B cell (primary cell): ENCODE measurements at regions not wholly inside any gene's neighbourhood (a gene's known extent, or its start where the extent isn't known, plus 50 kb on each side); places are given as distances from the start of the nearest gene placed in this dataset.
"Not testable (repeated sequence)": the region's sequence is repeated elsewhere in the genome, so short reads cannot be mapped to it uniquely, and the experiment has no call there.

ENCODE experiments used
- ATAC-seq: fragments of 200-7000 bp; cut with Tn5 transposase; one replicate; pipeline ENCODE4 v1.10.0; 2021; ENCODE audit warnings: low read depth, mild to moderate bottlenecking, moderate number of reproducible peaks, moderate library complexity
- CTCF ChIA-PET: fragments of 350-600 bp; sonication (Branson Sonifier 250); formaldehyde crosslinking; loops from one replicate; lab custom pipeline; 2021; ENCODE audit warnings: antibody characterized with exemption, inconsistent platforms; lab: Charles Lee
- POLR2A ChIA-PET: fragments of 350-600 bp; sonication (Branson Sonifier 250); formaldehyde crosslinking; loops from one replicate; lab custom pipeline; 2021; ENCODE audit warnings: antibody characterized with exemption; lab: Charles Lee
- DNase-seq: peaks from one replicate; pipeline ENCODE4 v3.0.0; 2013
- H2AFZ ChIP-seq: 2 replicates; pipeline ENCODE4 v1.6.1; 2012; ENCODE audit warnings: mild to moderate bottlenecking, low read depth, low read length; ENCODE audit not compliant: insufficient read depth, poor library complexity, severe bottlenecking
- H3K27ac ChIP-seq, 2 donors: 1 replicate in 1 of 2; 2 replicates in 1 of 2; pipeline ENCODE4 v1.5.1; 2012 to 2013; ENCODE audit warnings: low read length in 2 of 2, mild to moderate bottlenecking in 2 of 2, moderate library complexity in 1 of 2
- H3K27me3 ChIP-seq, 4 experiments: fragments of 200-600 bp in 1 of 4; sonication (generic) in 1 of 4; replicated peaks in 1 of 4; 1 replicate in 2 of 4; 2 replicates in 2 of 4; pipeline versions ENCODE4 v1.6.1 to v1.7.0; 2013 to 2016; ENCODE audit warnings: low read length in 3 of 4, mild to moderate bottlenecking in 2 of 4, mixed read lengths in 1 of 4, moderate library complexity in 1 of 4; ENCODE audit not compliant: insufficient read depth in 4 of 4, control insufficient read depth in 3 of 4; ENCODE audit errors: control extremely low read depth in 1 of 4
- H3K36me3 ChIP-seq, 2 experiments: replicated peaks in 1 of 2; 1 replicate in 1 of 2; 2 replicates in 1 of 2; pipeline versions ENCODE4 v1.6.1 to v1.7.1; 2013; ENCODE audit warnings: low read length in 1 of 2; ENCODE audit not compliant: insufficient read depth in 2 of 2, control insufficient read depth in 1 of 2; ENCODE audit errors: control extremely low read depth in 1 of 2, extremely low read depth in 1 of 2
- H3K4me1 ChIP-seq, 2 donors: fragments of 200-600 bp in 1 of 2; sonication (generic) in 1 of 2; 1 replicate in 1 of 2; 2 replicates in 1 of 2; pipeline versions ENCODE4 v1.5.1 to v1.6.1; 2013 to 2017; ENCODE audit warnings: low read length in 2 of 2; ENCODE audit not compliant: control insufficient read depth in 2 of 2, insufficient read depth in 2 of 2
- H3K4me2 ChIP-seq: replicated peaks from 2 replicates; pipeline ENCODE3; 2012; ENCODE audit warnings: mild to moderate bottlenecking, low read depth, low read length; ENCODE audit not compliant: poor library complexity, severe bottlenecking
- H3K4me3 ChIP-seq, 5 experiments: fragments of 200-600 bp in 1 of 5; sonication (generic) in 1 of 5; 1 replicate in 3 of 5; 2 replicates in 2 of 5; pipeline versions ENCODE4 v1.5.1 to v1.7.0; 2011 to 2016; ENCODE audit warnings: low read length in 4 of 5, mild to moderate bottlenecking in 4 of 5, low read depth in 2 of 5, control low read depth in 1 of 5, moderate library complexity in 1 of 5; ENCODE audit not compliant: insufficient read depth in 1 of 5; ENCODE audit errors: control extremely low read depth in 1 of 5, extremely low read depth in 1 of 5
- H3K79me2 ChIP-seq: fragments of 200-600 bp; sonication (generic); one replicate; pipeline ENCODE4 v1.6.0; 2016; ENCODE audit warnings: low read length; ENCODE audit not compliant: control insufficient read depth, insufficient read depth
- H3K9ac ChIP-seq: fragments of 200-600 bp; sonication (generic); 2 replicates; pipeline ENCODE4 v1.6.1; 2017; ENCODE audit warnings: mild to moderate bottlenecking, low read length, moderate library complexity
- H3K9me3 ChIP-seq, 3 donors: one replicate each; pipeline versions ENCODE4 v1.6.1 to v1.7.1; 2013; ENCODE audit warnings: low read length in 2 of 3; ENCODE audit not compliant: control insufficient read depth in 2 of 3, insufficient read depth in 1 of 3; ENCODE audit errors: control extremely low read depth in 1 of 3
- H4K20me1 ChIP-seq: 2 replicates; pipeline ENCODE4 v1.6.0; 2012; ENCODE audit warnings: mild to moderate bottlenecking, low read length; ENCODE audit not compliant: insufficient read depth, control insufficient read depth, poor library complexity, severe bottlenecking
- H3K27ac Mint-ChIP-seq: one replicate; pipeline ENCODE4 v1.8.0; 2021; ENCODE audit warnings: mixed read lengths
- H3K27me3 Mint-ChIP-seq: one replicate; pipeline ENCODE4 v1.8.0; 2021; ENCODE audit warnings: mixed read lengths
- H3K4me1 Mint-ChIP-seq: one replicate; pipeline ENCODE4 v1.8.0; 2021; ENCODE audit warnings: mixed read lengths
- H3K4me3 Mint-ChIP-seq: one replicate; pipeline ENCODE4 v1.8.0; 2021; ENCODE audit warnings: mixed read lengths
- H3K9me3 Mint-ChIP-seq: one replicate; pipeline ENCODE4 v1.8.0; 2022; ENCODE audit warnings: mixed read lengths; ENCODE audit not compliant: insufficient read depth
- EZH2 ChIP-seq: IDR thresholded peaks from 2 replicates; pipeline ENCODE4 v1.6.1; 2012; ENCODE audit warnings: borderline replicate concordance, low read depth, mild to moderate bottlenecking, moderate library complexity, low read length; ENCODE audit not compliant: insufficient read depth, poor library complexity, severe bottlenecking
- WGBS: methylation state at CpG from one replicate; pipeline ENCODE4 v1.1.5; 2013; ENCODE audit warnings: missing lambda C conversion rate; ENCODE audit not compliant: insufficient coverage; 5-methylcytosine and 5-hydroxymethylcytosine counted together
- intact Hi-C: fragments of 100-400 bp; cut with micrococcal nuclease; formaldehyde crosslinking; loops from one replicate; pipeline ENCODE4 v1.10.0; 2022
- TF ChIP-seq, protein P1 (sequence below): fragments of 200-600 bp; IDR thresholded peaks from one replicate; pipeline ENCODE4 v1.8.0; 2022; ENCODE audit warnings: antibody characterized with exemption, mild to moderate bottlenecking

DNA sequence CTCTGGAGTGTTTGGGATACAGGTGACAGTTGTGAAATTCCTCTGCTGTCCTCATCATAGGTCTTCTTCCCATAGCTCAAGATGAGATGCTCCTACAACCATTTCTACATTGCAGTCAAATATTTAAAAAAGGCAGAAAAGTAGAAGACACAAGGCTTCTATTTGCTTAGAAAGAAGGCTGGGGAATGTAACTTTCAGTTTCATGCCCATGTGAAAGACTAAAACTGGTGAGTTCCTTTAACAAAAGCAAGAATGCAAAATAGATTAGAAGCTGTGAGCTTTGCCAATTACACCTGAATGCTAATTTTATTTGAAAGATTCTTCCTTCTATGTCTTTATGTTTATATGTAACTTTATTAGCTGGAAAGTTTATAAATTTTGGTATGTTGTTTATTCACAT lies 1682.7 kb downstream of the BRINP3 start:
- H3K4me3 ChIP-seq = no peak overlapping the region
- no peak overlapping the region for H3K9ac ChIP-seq
- no peaks in the 10 kb centered on the region for H3K36me3 ChIP-seq
- Mint-ChIP-seq H3K4me1 (no peaks in the 10 kb centered on the region), H3K9me3 (peaks cover 1% of the 10 kb centered on the region), H3K4me3 (no peak overlapping the region), H3K27me3 (no peaks in the 10 kb centered on the region), H3K27ac (no peak overlapping the region)
- no peaks in the 10 kb centered on the region for H3K27me3 ChIP-seq
- H4K20me1 ChIP-seq = no peaks in the 10 kb centered on the region
- H3K4me2 ChIP-seq = no peak overlapping the region
- H3K27ac ChIP-seq = no peak overlapping the region
- POLR2A ChIA-PET = no interaction called here
- ATAC-seq = no peak
- CTCF ChIA-PET = no interaction called here
- no peaks in the 10 kb centered on the region for H3K4me1 ChIP-seq
- H3K9me3 ChIP-seq = peaks cover 0 to 2% (median 0%) of the 10 kb centered on the region in 3 donors
- H2AFZ ChIP-seq = no peak overlapping the region
- H3K79me2 ChIP-seq = no peaks in the 10 kb centered on the region
- no peak for TF ChIP-seq EZH2
- TF ChIP-seq, protein P1, sequence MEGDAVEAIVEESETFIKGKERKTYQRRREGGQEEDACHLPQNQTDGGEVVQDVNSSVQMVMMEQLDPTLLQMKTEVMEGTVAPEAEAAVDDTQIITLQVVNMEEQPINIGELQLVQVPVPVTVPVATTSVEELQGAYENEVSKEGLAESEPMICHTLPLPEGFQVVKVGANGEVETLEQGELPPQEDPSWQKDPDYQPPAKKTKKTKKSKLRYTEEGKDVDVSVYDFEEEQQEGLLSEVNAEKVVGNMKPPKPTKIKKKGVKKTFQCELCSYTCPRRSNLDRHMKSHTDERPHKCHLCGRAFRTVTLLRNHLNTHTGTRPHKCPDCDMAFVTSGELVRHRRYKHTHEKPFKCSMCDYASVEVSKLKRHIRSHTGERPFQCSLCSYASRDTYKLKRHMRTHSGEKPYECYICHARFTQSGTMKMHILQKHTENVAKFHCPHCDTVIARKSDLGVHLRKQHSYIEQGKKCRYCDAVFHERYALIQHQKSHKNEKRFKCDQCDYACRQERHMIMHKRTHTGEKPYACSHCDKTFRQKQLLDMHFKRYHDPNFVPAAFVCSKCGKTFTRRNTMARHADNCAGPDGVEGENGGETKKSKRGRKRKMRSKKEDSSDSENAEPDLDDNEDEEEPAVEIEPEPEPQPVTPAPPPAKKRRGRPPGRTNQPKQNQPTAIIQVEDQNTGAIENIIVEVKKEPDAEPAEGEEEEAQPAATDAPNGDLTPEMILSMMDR = no peak
- intact Hi-C loops = no loop called here
- no peak for DNase-seq

DNA sequence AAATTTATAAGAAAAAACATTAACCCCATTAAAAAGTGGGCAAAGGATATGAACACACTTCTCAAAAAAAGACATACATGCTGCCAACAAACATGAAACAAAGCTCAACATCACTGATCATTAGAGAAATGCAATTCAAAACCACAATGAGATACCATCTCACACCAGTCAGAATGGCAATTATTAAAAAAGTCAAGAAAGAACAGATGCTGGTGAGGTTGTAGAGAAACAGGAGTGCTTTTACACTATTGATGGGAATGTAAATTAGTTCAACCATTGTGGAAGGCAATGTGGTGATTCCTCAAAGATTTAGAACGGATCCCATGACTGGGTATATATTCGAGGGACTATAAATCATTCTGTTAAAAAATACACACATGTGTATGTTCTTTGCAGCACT lies 1665.5 kb downstream of the BRINP3 start:
- H3K27ac Mint-ChIP-seq, H3K27me3 ChIP-seq, H3K27ac ChIP-seq, H3K4me3 Mint-ChIP-seq, H3K27me3 Mint-ChIP-seq, H3K4me1 Mint-ChIP-seq, DNase-seq, CTCF ChIA-PET, H3K4me1 ChIP-seq, H2AFZ ChIP-seq, H3K9ac ChIP-seq, POLR2A ChIA-PET, H3K79me2 ChIP-seq, H3K9me3 ChIP-seq, H3K36me3 ChIP-seq, H4K20me1 ChIP-seq, intact Hi-C loops, ATAC-seq, H3K4me3 ChIP-seq, H3K4me2 ChIP-seq: not testable (repeated sequence)
- no CpG with 5 or more reads among the region's 2 CpGs for WGBS
- H3K9me3 Mint-ChIP-seq = peaks cover 11% of the 10 kb centered on the region

DNA sequence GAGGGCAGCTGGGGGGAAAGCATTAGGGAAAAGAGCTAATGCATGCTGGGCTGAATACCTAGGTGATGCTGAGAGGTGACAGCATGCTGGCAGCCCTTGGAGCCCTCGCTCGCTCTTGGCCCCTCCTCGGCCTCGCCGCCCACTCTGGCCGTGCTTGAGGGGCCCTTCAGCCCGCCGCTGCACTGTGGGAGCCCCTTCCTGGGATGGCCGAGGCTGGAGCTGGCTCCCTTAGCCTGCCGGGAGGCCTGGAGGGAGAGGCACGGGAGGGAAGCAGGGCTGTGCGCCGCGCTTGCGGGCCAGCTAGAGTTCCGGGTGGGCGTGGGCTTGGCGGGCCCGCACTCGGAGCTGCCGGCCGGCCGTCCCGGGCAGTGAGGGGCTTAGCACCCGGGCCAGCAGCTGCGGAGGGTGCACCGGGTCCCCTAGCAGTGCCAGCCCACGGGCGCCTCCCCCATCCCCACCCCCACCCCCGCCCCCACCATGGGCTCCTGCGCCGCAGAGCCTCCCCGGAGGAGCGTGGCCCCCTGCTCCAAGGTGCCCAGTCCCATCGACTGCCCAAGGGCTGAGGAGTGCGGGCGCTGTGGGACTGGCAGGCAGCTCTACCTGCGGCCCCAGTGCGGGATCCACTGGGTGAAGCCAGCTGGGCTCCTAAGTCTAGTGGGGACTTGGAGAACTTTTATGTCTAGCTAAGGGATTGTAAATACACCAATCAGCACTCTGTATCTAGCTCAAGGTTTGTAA lies 1664.7 kb downstream of the BRINP3 start:
- WGBS = 94% methylated on average over 19 of the region's 39 CpGs
- H3K4me2 ChIP-seq, H3K4me3 ChIP-seq, CTCF ChIA-PET, DNase-seq, H3K4me1 Mint-ChIP-seq, H3K27me3 ChIP-seq, H3K9me3 ChIP-seq, H3K79me2 ChIP-seq, intact Hi-C loops, H3K27me3 Mint-ChIP-seq, H3K4me1 ChIP-seq, H3K4me3 Mint-ChIP-seq, H3K36me3 ChIP-seq, H4K20me1 ChIP-seq, H3K9ac ChIP-seq, POLR2A ChIA-PET, ATAC-seq, H3K27ac ChIP-seq, H3K27ac Mint-ChIP-seq, H2AFZ ChIP-seq: not testable (repeated sequence)
- peaks cover 11% of the 10 kb centered on the region for H3K9me3 Mint-ChIP-seq
